ENCODE measurements at regions not wholly inside any gene's neighbourhood (a gene's known extent, or its start where the extent isn't known, plus 50 kb on each side); places are given as distances from the start of the nearest gene placed in this dataset.

DNA sequence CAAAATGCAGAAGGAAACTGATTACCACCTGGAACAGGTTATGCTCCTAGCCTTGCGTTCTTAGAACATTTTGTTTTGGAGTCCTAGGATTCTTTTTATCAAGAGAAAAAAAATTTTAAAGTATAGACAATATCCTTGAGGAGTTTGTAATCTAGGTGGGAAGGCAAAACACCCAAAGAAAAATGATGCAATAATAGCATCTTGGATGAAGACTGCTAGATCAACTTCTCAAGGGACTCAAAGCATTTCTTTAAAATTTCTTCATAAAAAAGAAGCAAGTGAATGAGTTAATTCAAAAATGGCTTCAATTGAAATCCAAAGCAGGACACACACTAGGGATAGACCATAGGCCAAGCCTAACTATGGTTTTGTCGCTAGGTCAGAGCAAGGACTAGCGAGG, 515.8 kb upstream of the ZFHX3 start:
- no peak for DNase-seq (ENCODE audit: low read depth in 1 of 2, low spot score in 2 of 2)
- H4K5ac ChIP-seq (ENCODE audit: insufficient read length, low read depth, low read length), result no peak overlapping the region
- CTCF ChIA-PET (ENCODE audit: partially characterized antibody), result interaction anchor here (1.4 kb wide), 1 partner anchor 431 kb away, joined by 3 read pairs; no protein-coding TSS in a partner anchor

More for the DNA sequence above, 515.8 kb upstream of the ZFHX3 start:
- H3K4me3 ChIP-seq (ENCODE audit: extremely low read depth in 1 of 4, insufficient read depth in 2 of 4, low read depth in 3 of 4, low read length in 4 of 4), result no peak overlapping the region
- no peak overlapping the region for H2BK120ac ChIP-seq (replicated peaks; ENCODE audit: low read depth, low read length)
- H3K9me3 ChIP-seq (ENCODE audit: insufficient read depth in 2 of 2, low read depth in 1 of 2, low read length in 1 of 2), result no peaks in the 10 kb centered on the region
- no peak overlapping the region for H3K4me2 ChIP-seq (ENCODE audit: insufficient read depth in 1 of 2, low read depth in 2 of 2, low read length in 2 of 2)
- no peak overlapping the region for H3K14ac ChIP-seq (ENCODE audit: insufficient read length)
- FAIRE-seq, result no peak
- no peak overlapping the region for H2BK5ac ChIP-seq (ENCODE audit: low read depth, low read length)
- peaks cover 0 to 8% (median under 1%) of the 10 kb centered on the region in 4 experiments; a peak in 2 of 7 replicates for H3K4me1 ChIP-seq (replicated peaks in 1 of 4; ENCODE audit: control insufficient read depth in 3 of 4, insufficient read depth in 4 of 4, low read length in 3 of 4)
- H3K79me1 ChIP-seq (ENCODE audit: low read depth, low read length), result no peaks in the 10 kb centered on the region
- no peak overlapping the region for H4K91ac ChIP-seq (replicated peaks; ENCODE audit: insufficient read length, low read length)
- H2BK20ac ChIP-seq (ENCODE audit: low read length), result no peak overlapping the region
- no peak overlapping the region for H2AK5ac ChIP-seq (ENCODE audit: low read depth, low read length)
- H3K27me3 ChIP-seq (replicated peaks in 1 of 4; ENCODE audit: control insufficient read depth in 3 of 4, extremely low read depth in 1 of 4, insufficient read depth in 3 of 4, low read length in 3 of 4), result no peaks in the 10 kb centered on the region; a peak in 1 of 7 replicates
- H3K79me2 ChIP-seq (ENCODE audit: control insufficient read depth in 1 of 2, insufficient read depth in 2 of 2, low read length in 2 of 2), result no peaks in the 10 kb centered on the region
- no peak overlapping the region for H2AFZ ChIP-seq (ENCODE audit: low read length)
- H4K8ac ChIP-seq (ENCODE audit: extremely low read depth, insufficient read depth, low read length), result no peak overlapping the region
- no peak overlapping the region for H3K18ac ChIP-seq (ENCODE audit: extremely low read depth, low read length)
- H3K23ac ChIP-seq (ENCODE audit: insufficient read length), result no peak overlapping the region
- H3K36me3 ChIP-seq (ENCODE audit: control insufficient read depth in 2 of 4, insufficient read depth in 4 of 4, low read length in 3 of 4), result no peaks in the 10 kb centered on the region
- POLR2A ChIA-PET (ENCODE audit: partially characterized antibody), result no interaction called here
- H3K23me2 ChIP-seq (ENCODE audit: low read depth, low read length), result no peaks in the 10 kb centered on the region
- H3K9ac ChIP-seq (replicated peaks in 1 of 4; ENCODE audit: extremely low read depth in 1 of 4, low read depth in 3 of 4, low read length in 3 of 4), result no peak overlapping the region
- TF ChIP-seq RBBP5 (IDR thresholded peaks at IDR 0.05; ENCODE audit: borderline replicate concordance, low read depth, low read length), result no peak
- no peak for TF ChIP-seq SRF (IDR thresholded peaks at IDR 0.05; ENCODE audit: low read depth, low read length)
- no peak for TF ChIP-seq CEBPB (IDR thresholded peaks at IDR 0.05; ENCODE audit: low read depth, low read length)
- TF ChIP-seq POLR2AphosphoS5 (IDR thresholded peaks at IDR 0.05; ENCODE audit: low read depth, low read length), result no peak
- TF ChIP-seq RFX5 (IDR thresholded peaks at IDR 0.05; ENCODE audit: borderline replicate concordance, low read depth, low read length), result no peak
- no peak for TF ChIP-seq HDAC2 (IDR thresholded peaks at IDR 0.05; ENCODE audit: borderline replicate concordance in 1 of 2, low read depth in 2 of 2, low read length in 2 of 2)
- no peak for TF ChIP-seq CREB1 (IDR thresholded peaks at IDR 0.05)
- TF ChIP-seq EGR1 (IDR thresholded peaks at IDR 0.05; ENCODE audit: borderline replicate concordance, low read depth, low read length), result no peak
- TF ChIP-seq RNF2 (IDR thresholded peaks at IDR 0.05; ENCODE audit: borderline replicate concordance, low read depth, low read length, missing control alignments, poor library complexity, severe bottlenecking), result no peak
- TF ChIP-seq, protein P1, sequence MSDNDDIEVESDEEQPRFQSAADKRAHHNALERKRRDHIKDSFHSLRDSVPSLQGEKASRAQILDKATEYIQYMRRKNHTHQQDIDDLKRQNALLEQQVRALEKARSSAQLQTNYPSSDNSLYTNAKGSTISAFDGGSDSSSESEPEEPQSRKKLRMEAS (IDR thresholded peaks at IDR 0.05), result no peak
- no peak for TF ChIP-seq TAF1 (IDR thresholded peaks at IDR 0.05; ENCODE audit: low read depth, low read length)
- no peak for TF ChIP-seq SP2 (IDR thresholded peaks at IDR 0.05; ENCODE audit: low read length)
- no peak overlapping the region for H3K56ac ChIP-seq (replicated peaks; ENCODE audit: insufficient read length, low read depth, low read length)
- H2BK15ac ChIP-seq (ENCODE audit: low read length), result no peak overlapping the region
- 96% methylated on average over 3 of the region's 3 CpGs; no CpG with 5 or more reads in 1 of the 2 experiments for WGBS, 2 experiments (ENCODE audit: extremely low coverage in 1 of 2, insufficient coverage in 1 of 2, insufficient read length in 1 of 2, insufficient replicate concordance in 2 of 2, low coverage in 1 of 2, low lambda C conversion rate in 2 of 2, missing lambda C conversion rate in 1 of 2)
- no peaks in the 10 kb centered on the region for H4K20me1 ChIP-seq (replicated peaks in 1 of 2; ENCODE audit: control insufficient read depth in 1 of 2, insufficient read depth in 2 of 2, low read length in 2 of 2)
- H2BK12ac ChIP-seq (ENCODE audit: low read depth, low read length), result no peak overlapping the region
- no peak overlapping the region for H3K4ac ChIP-seq (replicated peaks; ENCODE audit: insufficient read length, low read depth, low read length)
- H3K27ac ChIP-seq (ENCODE audit: low read depth, low read length), result no peak overlapping the region

All from H1 (cell line).